Panc1 (cell line): ENCODE measurements at regions not wholly inside any gene's neighbourhood (a gene's known extent, or its start where the extent isn't known, plus 50 kb on each side); places are given as distances from the start of the nearest gene placed in this dataset.

Experiments
- ATAC-seq: fragments of 200-7000 bp; cut with Tn5 transposase; 2 replicates; pipeline ENCODE4 v1.9.1; 2020; ENCODE audit warnings: mild to moderate bottlenecking, moderate library complexity
- BruUV-seq: library from RNA; stranded (reverse); fragments of 400-500 nt; replicated peaks from 2 replicates; lab custom pipeline; 2021; lab: Mats Ljungman, UMichigan
- CTCF ChIA-PET: fragments of 300-600 bp; sonication (Branson Sonifier 250); formaldehyde crosslinking; loops from one replicate; lab custom pipeline; 2022; ENCODE audit warnings: antibody characterized with exemption; lab: Charles Lee
- POLR2A ChIA-PET: fragments of 300-600 bp; sonication (Branson Sonifier 250); formaldehyde crosslinking; loops from one replicate; lab custom pipeline; 2022; ENCODE audit warnings: antibody characterized with exemption; lab: Charles Lee
- DNase-seq: peaks from one replicate; pipeline ENCODE4 v3.0.0-alpha.2; 2010; ENCODE audit warnings: low read depth, low spot score
- H3K27ac ChIP-seq: 2 replicates; pipeline ENCODE4 v1.5.1; 2011; ENCODE audit warnings: mild to moderate bottlenecking, low read length, inconsistent platforms
- H3K27me3 ChIP-seq: fragments of 200-500 bp; sonication (Bioruptor generic); 2 replicates; pipeline ENCODE4 v1.6.0; 2014; ENCODE audit warnings: low read length, inconsistent platforms; ENCODE audit not compliant: control insufficient read depth, insufficient read depth
- H3K36me3 ChIP-seq: fragments of 200-500 bp; sonication (Bioruptor generic); 2 replicates; pipeline ENCODE4 v1.5.1; 2014; ENCODE audit warnings: inconsistent platforms, mild to moderate bottlenecking, low read length, moderate library complexity; ENCODE audit not compliant: control insufficient read depth, insufficient read depth
- H3K4me1 ChIP-seq: 2 replicates; pipeline ENCODE4 v1.5.1; 2011; ENCODE audit warnings: inconsistent platforms, mild to moderate bottlenecking, low read length, moderate library complexity; ENCODE audit not compliant: control insufficient read depth, insufficient read depth
- H3K4me3 ChIP-seq, 2 experiments: 2 replicates each; pipeline ENCODE4 v1.5.1; 2011 to 2012; ENCODE audit warnings: low read depth in 2 of 2, low read length in 2 of 2, mild to moderate bottlenecking in 2 of 2, inconsistent platforms in 1 of 2, moderate library complexity in 1 of 2
- H3K9me3 ChIP-seq: fragments of 200-500 bp; sonication (Bioruptor generic); 2 replicates; pipeline ENCODE4 v1.5.1; 2014; ENCODE audit warnings: low read depth, mild to moderate bottlenecking, inconsistent platforms, low read length, moderate library complexity; ENCODE audit not compliant: control insufficient read depth, insufficient read depth
- CTCF ChIP-seq: fragments of 450-650 bp; IDR thresholded peaks from 2 replicates; pipeline ENCODE4 v1.5.1; 2017; ENCODE audit warnings: mild to moderate bottlenecking
- POLR2AphosphoS5 ChIP-seq: IDR thresholded peaks from 2 replicates; pipeline ENCODE4 v1.6.1; 2012; ENCODE audit warnings: mild to moderate bottlenecking, low read depth, low read length, moderate library complexity
- SIN3A ChIP-seq: IDR thresholded peaks from 2 replicates; pipeline ENCODE4 v1.6.1; 2012; ENCODE audit warnings: low read depth, mild to moderate bottlenecking, low read length, moderate library complexity, borderline replicate concordance; ENCODE audit not compliant: insufficient read depth
- TCF7L2 ChIP-seq: IDR thresholded peaks from 2 replicates; pipeline ENCODE4 v1.6.1; 2011; ENCODE audit warnings: mild to moderate bottlenecking, low read depth, low read length, inconsistent platforms
- in situ Hi-C: cut with HindIII; loops from 2 replicates; pipeline ENCODE4 v1.10.0; 2016; ENCODE audit warnings: low sequenced_read_pairs, low pct_unique_long_range_greater_than_20kb
- intact Hi-C: fragments of 100-400 bp; cut with micrococcal nuclease; formaldehyde crosslinking; loops from one replicate; pipeline ENCODE4 v1.10.0; 2022; ENCODE audit not compliant: unreplicated experiment
- TF ChIP-seq, protein P1 (sequence below), 2 experiments: IDR thresholded peaks; 2 replicates each; pipeline ENCODE4 v1.6.1; 2011 to 2012; ENCODE audit warnings: low read depth in 2 of 2, control low read depth in 1 of 2, low read length in 1 of 2, mild to moderate bottlenecking in 1 of 2, moderate library complexity in 1 of 2; ENCODE audit not compliant: insufficient read depth in 1 of 2

DNA sequence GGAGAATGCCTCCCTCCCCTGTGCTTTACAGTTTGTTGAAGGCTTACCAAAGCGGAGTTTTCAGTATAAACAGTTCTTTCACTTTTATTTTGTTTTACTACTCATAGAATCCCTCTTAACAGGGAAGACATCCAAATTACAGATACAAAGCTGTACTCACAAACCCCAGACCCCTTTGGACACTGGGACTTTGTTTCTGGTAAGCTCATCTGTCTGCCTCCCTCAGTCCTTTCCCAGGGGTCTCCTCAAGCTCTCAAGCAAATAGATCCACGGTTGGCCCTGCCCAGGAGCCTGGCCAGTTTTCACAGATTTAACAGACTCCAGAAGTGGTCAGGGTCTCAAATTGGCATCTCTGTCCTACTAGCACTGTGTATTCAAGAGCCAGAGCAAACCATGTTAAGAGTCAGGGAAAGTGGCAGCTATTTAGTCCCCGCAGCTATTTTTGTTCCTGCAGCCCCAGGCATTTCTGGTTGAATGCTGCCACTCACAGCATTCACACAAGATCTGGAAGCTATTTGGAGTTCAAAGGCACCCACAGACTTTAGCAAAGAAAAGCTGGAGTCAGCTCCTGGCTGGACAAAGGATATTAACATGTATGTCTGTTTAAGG is 54.2 kb downstream of the TMEM100 start:
- in situ Hi-C loops = no loop called here
- no peak for DNase-seq
- intact Hi-C loops = no loop called here
- no peak overlapping the region for H3K4me3 ChIP-seq
- H3K4me1 ChIP-seq = no peaks in the 10 kb centered on the region
- no peaks in the 10 kb centered on the region for H3K36me3 ChIP-seq
- no peak overlapping the region for H3K27ac ChIP-seq
- no peaks in the 10 kb centered on the region for H3K9me3 ChIP-seq
- ATAC-seq = no peak
- no TSS peak for BruUV-seq
- ChIA-PET CTCF (no interaction called here), POLR2A (interaction anchor here (0.6 kb wide), 1 partner anchor 31 kb away, joined by 3 read pairs; no protein-coding TSS in a partner anchor)
- H3K27me3 ChIP-seq = no peaks in the 10 kb centered on the region; the same call in 1 of the 2 replicates
- TF ChIP-seq SIN3A (no peak), POLR2AphosphoS5 (no peak), TCF7L2 (no peak), CTCF (no peak)
- TF ChIP-seq, protein P1, sequence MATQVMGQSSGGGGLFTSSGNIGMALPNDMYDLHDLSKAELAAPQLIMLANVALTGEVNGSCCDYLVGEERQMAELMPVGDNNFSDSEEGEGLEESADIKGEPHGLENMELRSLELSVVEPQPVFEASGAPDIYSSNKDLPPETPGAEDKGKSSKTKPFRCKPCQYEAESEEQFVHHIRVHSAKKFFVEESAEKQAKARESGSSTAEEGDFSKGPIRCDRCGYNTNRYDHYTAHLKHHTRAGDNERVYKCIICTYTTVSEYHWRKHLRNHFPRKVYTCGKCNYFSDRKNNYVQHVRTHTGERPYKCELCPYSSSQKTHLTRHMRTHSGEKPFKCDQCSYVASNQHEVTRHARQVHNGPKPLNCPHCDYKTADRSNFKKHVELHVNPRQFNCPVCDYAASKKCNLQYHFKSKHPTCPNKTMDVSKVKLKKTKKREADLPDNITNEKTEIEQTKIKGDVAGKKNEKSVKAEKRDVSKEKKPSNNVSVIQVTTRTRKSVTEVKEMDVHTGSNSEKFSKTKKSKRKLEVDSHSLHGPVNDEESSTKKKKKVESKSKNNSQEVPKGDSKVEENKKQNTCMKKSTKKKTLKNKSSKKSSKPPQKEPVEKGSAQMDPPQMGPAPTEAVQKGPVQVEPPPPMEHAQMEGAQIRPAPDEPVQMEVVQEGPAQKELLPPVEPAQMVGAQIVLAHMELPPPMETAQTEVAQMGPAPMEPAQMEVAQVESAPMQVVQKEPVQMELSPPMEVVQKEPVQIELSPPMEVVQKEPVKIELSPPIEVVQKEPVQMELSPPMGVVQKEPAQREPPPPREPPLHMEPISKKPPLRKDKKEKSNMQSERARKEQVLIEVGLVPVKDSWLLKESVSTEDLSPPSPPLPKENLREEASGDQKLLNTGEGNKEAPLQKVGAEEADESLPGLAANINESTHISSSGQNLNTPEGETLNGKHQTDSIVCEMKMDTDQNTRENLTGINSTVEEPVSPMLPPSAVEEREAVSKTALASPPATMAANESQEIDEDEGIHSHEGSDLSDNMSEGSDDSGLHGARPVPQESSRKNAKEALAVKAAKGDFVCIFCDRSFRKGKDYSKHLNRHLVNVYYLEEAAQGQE (IDR thresholded peaks at IDR 0.05; ENCODE audit: insufficient read depth in 1 of 2, low read depth in 2 of 2, low read length in 1 of 2) = no peak

DNA sequence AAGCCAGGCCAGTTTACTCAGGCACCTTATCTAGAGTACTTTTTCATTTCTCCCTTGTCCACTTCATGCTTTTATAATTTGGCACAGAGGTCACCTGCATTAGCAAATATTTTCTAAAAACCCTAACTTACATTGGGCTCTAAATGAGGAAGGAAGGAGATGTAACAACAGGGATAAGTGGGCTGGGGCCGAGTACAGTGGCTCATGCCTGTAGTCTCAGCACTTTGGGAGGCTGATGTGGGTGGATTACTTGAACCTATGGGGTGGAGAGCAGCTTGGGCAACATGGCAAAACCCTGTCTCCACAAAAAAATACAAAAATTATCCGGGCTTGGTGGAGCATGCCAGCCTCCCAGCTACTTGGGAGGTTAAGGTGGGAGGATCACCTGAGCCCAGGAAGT is 55.9 kb downstream of the TMEM100 start:
- Histone ChIP-seq H3K27me3 (no peaks in the 10 kb centered on the region; the same call in 1 of the 2 replicates), H3K9me3 (no peaks in the 10 kb centered on the region), H3K36me3 (no peaks in the 10 kb centered on the region), H3K4me3 (no peak overlapping the region), H3K4me1 (no peaks in the 10 kb centered on the region), H3K27ac (no peak overlapping the region)
- ATAC-seq (no peak), DNase-seq (no peak)
- CTCF ChIA-PET = no interaction called here
- POLR2A ChIA-PET = no interaction called here
- intact Hi-C loops (no loop called here), in situ Hi-C loops (no loop called here)
- no TSS peak for BruUV-seq
- TF ChIP-seq SIN3A = no peak
- no peak for TF ChIP-seq CTCF
- no peak for TF ChIP-seq POLR2AphosphoS5
- TF ChIP-seq TCF7L2 = no peak
- TF ChIP-seq, protein P1 (IDR thresholded peaks at IDR 0.05; ENCODE audit: insufficient read depth in 1 of 2, low read depth in 2 of 2, low read length in 1 of 2) = no peak
